Uterus (tissue), 3 donors: ENCODE measurements at regions not wholly inside any gene's neighbourhood (a gene's known extent, or its start where the extent isn't known, plus 50 kb on each side); places are given as distances from the start of the nearest gene placed in this dataset.

ENCODE experiments used
- DNase-seq, 2 donors: peaks; one replicate each; pipeline ENCODE4 v3.0.0-alpha.2; 2019 to 2020
- H3K27ac ChIP-seq, 2 donors: fragments of 200-600 bp; sonication (generic); 1 replicate in 1 of 2; 2 replicates in 1 of 2; pipeline ENCODE4 v1.5.1; 2016 to 2018
- H3K27me3 ChIP-seq, 2 donors: fragments of 200-600 bp; sonication (generic); one replicate each; pipeline ENCODE4 v1.5.1; 2018 to 2019; ENCODE audit warnings: control low read depth in 1 of 2
- H3K36me3 ChIP-seq, 2 donors: fragments of 200-600 bp; sonication (generic); one replicate each; pipeline ENCODE4 v1.5.1; 2019; ENCODE audit warnings: control low read depth in 1 of 2
- H3K4me1 ChIP-seq, 2 donors: fragments of 200-600 bp; sonication (generic); one replicate each; pipeline ENCODE4 v1.5.1; 2018 to 2019; ENCODE audit warnings: control low read depth in 1 of 2
- H3K4me3 ChIP-seq, 2 donors: fragments of 200-600 bp; sonication (generic); 1 replicate in 1 of 2; 2 replicates in 1 of 2; pipeline ENCODE4 v1.5.1; 2018 to 2019; ENCODE audit warnings: mild to moderate bottlenecking in 1 of 2
- H3K9me3 ChIP-seq, 2 donors: fragments of 200-600 bp; sonication (generic); one replicate each; pipeline ENCODE4 v1.5.1; 2019; ENCODE audit warnings: control low read depth in 1 of 2
- POLR2A ChIP-seq, 2 donors: fragments of 450-650 bp; IDR thresholded peaks; one replicate each; pipeline ENCODE4 v1.6.1; 2016; ENCODE audit warnings: antibody characterized with exemption in 2 of 2, mild to moderate bottlenecking in 1 of 2, moderate library complexity in 1 of 2
- intact Hi-C: fragments of 100-400 bp; cut with DNase I; formaldehyde crosslinking; loops from one replicate; pipeline ENCODE4 v1.15.1; 2023; ENCODE audit warnings: low total_unique reads
- TF ChIP-seq, protein P1 (sequence below), 4 experiments: fragments of 200-600 bp in 2 of 4; fragments of 450-650 bp in 2 of 4; sonication (generic) in 2 of 4; IDR thresholded peaks; one replicate each; pipeline ENCODE4 v1.5.1; 2016 to 2019; ENCODE audit warnings: antibody characterized with exemption in 4 of 4, mild to moderate bottlenecking in 2 of 4, moderate library complexity in 1 of 4
- donor health status: DM: yes; HTN: yes; CAD: no.

DNA sequence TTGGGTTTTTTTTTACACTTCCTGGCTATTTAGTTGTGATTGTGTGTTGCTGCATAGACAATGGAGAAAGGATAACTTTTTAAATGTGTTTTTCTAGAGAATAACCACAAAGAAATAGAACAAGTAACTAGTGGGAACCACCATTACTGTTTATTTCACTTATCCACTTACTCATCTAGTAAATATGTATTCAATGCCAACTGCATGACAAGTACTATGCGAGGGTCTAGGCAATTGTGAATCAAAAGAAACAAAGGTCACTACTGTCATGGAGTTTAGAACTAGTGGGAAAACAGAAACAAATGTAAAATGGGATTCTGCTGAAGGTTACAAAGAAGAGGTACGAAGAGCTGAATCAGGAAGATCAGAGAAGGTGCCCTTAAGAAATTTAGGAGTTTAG lies 600.9 kb upstream of the ROBO2 start:
- H3K27ac ChIP-seq = no peak overlapping the region
- H3K4me3 ChIP-seq = no peak overlapping the region
- DNase-seq = no peak
- H3K4me1 ChIP-seq = no peaks in the 10 kb centered on the region
- no peaks in the 10 kb centered on the region for H3K9me3 ChIP-seq
- H3K36me3 ChIP-seq = no peaks in the 10 kb centered on the region
- no peaks in the 10 kb centered on the region for H3K27me3 ChIP-seq
- intact Hi-C loops = no loop called here
- TF ChIP-seq POLR2A (IDR thresholded peaks at IDR 0.05) = no peak
- TF ChIP-seq, protein P1, sequence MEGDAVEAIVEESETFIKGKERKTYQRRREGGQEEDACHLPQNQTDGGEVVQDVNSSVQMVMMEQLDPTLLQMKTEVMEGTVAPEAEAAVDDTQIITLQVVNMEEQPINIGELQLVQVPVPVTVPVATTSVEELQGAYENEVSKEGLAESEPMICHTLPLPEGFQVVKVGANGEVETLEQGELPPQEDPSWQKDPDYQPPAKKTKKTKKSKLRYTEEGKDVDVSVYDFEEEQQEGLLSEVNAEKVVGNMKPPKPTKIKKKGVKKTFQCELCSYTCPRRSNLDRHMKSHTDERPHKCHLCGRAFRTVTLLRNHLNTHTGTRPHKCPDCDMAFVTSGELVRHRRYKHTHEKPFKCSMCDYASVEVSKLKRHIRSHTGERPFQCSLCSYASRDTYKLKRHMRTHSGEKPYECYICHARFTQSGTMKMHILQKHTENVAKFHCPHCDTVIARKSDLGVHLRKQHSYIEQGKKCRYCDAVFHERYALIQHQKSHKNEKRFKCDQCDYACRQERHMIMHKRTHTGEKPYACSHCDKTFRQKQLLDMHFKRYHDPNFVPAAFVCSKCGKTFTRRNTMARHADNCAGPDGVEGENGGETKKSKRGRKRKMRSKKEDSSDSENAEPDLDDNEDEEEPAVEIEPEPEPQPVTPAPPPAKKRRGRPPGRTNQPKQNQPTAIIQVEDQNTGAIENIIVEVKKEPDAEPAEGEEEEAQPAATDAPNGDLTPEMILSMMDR (IDR thresholded peaks at IDR 0.05) = no peak

DNA sequence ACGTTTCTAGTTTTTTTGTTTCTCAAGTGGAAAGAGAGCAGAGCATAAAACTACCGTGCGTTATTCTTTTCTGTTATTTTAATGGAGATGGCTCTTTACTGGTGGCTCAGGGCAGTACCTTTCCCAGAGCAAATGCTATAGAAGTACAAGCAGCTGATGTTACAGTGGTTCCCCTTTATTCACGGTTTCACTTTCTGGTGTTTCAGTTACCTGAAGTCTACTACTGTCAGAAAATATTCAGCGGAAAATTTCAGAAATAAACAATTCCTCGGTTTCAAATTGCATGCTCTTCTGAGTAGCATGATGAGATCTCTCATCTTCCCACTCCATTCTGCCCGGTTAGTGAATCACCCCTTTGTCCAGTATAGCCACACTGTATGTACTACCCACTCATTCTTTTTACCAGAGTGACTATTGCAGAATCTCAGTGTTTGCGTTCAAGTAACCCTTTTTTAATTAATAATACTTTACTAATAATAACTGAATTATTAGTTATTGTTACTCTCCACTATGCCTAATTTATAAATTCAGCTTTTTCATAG lies 597.5 kb upstream of the ROBO2 start:
- H3K4me3 ChIP-seq = no peak overlapping the region
- intact Hi-C loops = no loop called here
- TF ChIP-seq, protein P1 (IDR thresholded peaks at IDR 0.05) = no peak
- no peak for TF ChIP-seq POLR2A (IDR thresholded peaks at IDR 0.05)
- DNase-seq = no peak
- H3K27me3 ChIP-seq = no peaks in the 10 kb centered on the region
- no peak overlapping the region for H3K27ac ChIP-seq
- H3K9me3 ChIP-seq = no peaks in the 10 kb centered on the region
- H3K36me3 ChIP-seq = no peaks in the 10 kb centered on the region
- no peaks in the 10 kb centered on the region for H3K4me1 ChIP-seq

DNA sequence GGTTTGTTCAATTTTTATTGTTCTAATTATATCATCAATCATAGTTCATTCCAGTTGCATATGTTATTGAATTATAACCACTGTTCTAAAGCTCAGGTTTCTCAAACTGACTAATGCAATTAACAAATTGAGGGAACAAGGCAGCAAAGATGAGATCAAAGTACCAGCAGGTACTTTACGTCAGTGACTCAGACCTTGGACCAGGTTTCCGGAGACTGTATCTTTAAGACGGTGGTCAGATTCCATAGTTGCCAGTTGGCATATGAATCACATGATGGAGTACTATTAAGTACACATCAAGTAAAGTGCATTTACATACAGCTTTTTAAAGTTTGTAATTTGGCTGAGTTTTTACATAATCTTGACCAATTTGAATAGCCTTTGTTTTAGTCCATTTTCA lies 583.6 kb upstream of the ROBO2 start:
- Histone ChIP-seq H3K4me1 (no peaks in the 10 kb centered on the region), H3K4me3 (no peak overlapping the region), H3K27ac (no peak overlapping the region), H3K27me3 (no peaks in the 10 kb centered on the region), H3K9me3 (no peaks in the 10 kb centered on the region), H3K36me3 (no peaks in the 10 kb centered on the region)
- intact Hi-C loops = no loop called here
- TF ChIP-seq, protein P1 (IDR thresholded peaks at IDR 0.05) = no peak
- TF ChIP-seq POLR2A (IDR thresholded peaks at IDR 0.05) = no peak
- DNase-seq = no peak

DNA sequence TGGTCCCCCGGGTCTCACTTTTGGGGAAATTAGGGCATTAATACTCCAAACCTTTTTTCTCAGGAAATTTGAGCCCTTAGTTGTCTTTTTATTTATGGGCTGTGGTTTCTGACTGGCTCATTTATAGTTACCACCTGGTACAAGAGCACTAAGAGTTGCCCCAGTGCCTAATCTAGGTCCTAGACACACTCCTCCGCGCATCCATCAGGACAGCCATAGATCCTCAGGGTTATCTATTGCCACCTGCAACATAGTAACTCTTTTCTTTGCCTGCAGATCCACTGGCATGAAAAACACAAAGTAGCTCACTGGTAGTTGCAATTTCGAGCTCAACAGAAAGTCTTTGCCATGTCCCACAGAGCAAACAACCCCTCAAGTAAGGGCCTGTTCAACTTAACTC lies 576.4 kb upstream of the ROBO2 start:
- H3K4me1 ChIP-seq = no peaks in the 10 kb centered on the region
- intact Hi-C loops = no loop called here
- H3K27me3 ChIP-seq = no peaks in the 10 kb centered on the region
- no peaks in the 10 kb centered on the region for H3K36me3 ChIP-seq
- H3K9me3 ChIP-seq = no peaks in the 10 kb centered on the region
- no peak overlapping the region for H3K27ac ChIP-seq
- DNase-seq = no peak
- TF ChIP-seq POLR2A (IDR thresholded peaks at IDR 0.05) = no peak
- TF ChIP-seq, protein P1 (IDR thresholded peaks at IDR 0.05) = no peak
- no peak overlapping the region for H3K4me3 ChIP-seq

DNA sequence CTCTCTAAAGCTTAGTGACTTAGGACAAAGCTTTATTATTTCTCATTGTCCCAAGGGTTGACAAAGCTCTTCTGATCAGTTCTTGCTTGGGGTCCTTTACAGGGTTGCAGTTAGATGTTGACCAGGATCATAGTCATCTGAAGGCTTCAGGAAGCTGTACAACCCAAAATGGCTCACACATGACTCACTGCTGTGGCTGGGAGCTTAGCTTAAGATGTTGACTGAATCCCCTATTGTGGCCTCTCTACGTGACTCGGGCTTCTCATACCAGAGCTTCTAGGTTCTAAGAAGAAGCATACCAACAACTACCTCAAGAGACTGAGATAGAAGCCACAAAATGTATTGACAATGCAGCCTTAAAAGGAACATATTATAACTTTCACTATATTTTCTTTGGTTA lies 569.6 kb upstream of the ROBO2 start:
- no peak for DNase-seq

More for the DNA sequence above, 569.6 kb upstream of the ROBO2 start:
- intact Hi-C loops = no loop called here
- Histone ChIP-seq H3K9me3 (no peaks in the 10 kb centered on the region), H3K4me1 (no peaks in the 10 kb centered on the region), H3K36me3 (no peaks in the 10 kb centered on the region), H3K27ac (no peak overlapping the region), H3K27me3 (no peaks in the 10 kb centered on the region), H3K4me3 (no peak overlapping the region)
- TF ChIP-seq, protein P1 (IDR thresholded peaks at IDR 0.05) = no peak
- no peak for TF ChIP-seq POLR2A (IDR thresholded peaks at IDR 0.05)
